KBM-7 (cell line): ENCODE measurements at regions not wholly inside any gene's neighbourhood (a gene's known extent, or its start where the extent isn't known, plus 50 kb on each side); places are given as distances from the start of the nearest gene placed in this dataset.
"Not testable (repeated sequence)": the region's sequence is repeated elsewhere in the genome, so short reads cannot be mapped to it uniquely, and the experiment has no call there.

Experiments
- DNase-seq: peaks from one replicate; pipeline ENCODE4 v3.0.0-alpha.2; 2015
- in situ Hi-C: fragments of 300-500 bp; cut with MboI; formaldehyde crosslinking; loops from 2 replicates; pipeline ENCODE4 v1.14.3; 2020; ENCODE audit warnings: low sequenced_read_pairs, low pct_unique_long_range_greater_than_20kb, mixed read lengths

- in situ Hi-C loops: not testable (repeated sequence)
Measured at GRCh38 chr16:88182967-88183881, 199.5 kb upstream of the ZNF469 start.

GRCh38 chr16:88184053-88184452, 198.7 kb upstream of the ZNF469 start:
- DNase-seq, in situ Hi-C loops: not testable (repeated sequence)

More at GRCh38 chr16:88182967-88183881, 199.5 kb upstream of the ZNF469 start:
- DNase-seq: not testable (repeated sequence)

- in situ Hi-C loops, DNase-seq: not testable (repeated sequence)
Measured at GRCh38 chr16:88184566-88185355, 198.0 kb upstream of the ZNF469 start.

- in situ Hi-C loops, DNase-seq: not testable (repeated sequence)
Measured at GRCh38 chr16:88185406-88185805, 197.4 kb upstream of the ZNF469 start.

GRCh38 chr16:88185976-88186888, 196.5 kb upstream of the ZNF469 start:
- in situ Hi-C loops, DNase-seq: not testable (repeated sequence)

- not testable (repeated sequence) for DNase-seq
Measured at GRCh38 chr16:88186889-88187870, 195.6 kb upstream of the ZNF469 start.

GRCh38 chr16:88188171-88188895, 194.4 kb upstream of the ZNF469 start:
- in situ Hi-C loops, DNase-seq: not testable (repeated sequence)

More at GRCh38 chr16:88186889-88187870, 195.6 kb upstream of the ZNF469 start:
- in situ Hi-C loops: not testable (repeated sequence)

GRCh38 chr16:88190592-88191095, 192.1 kb upstream of the ZNF469 start:
- DNase-seq, in situ Hi-C loops: not testable (repeated sequence)

GRCh38 chr16:88191168-88191567, 191.6 kb upstream of the ZNF469 start:
- in situ Hi-C loops, DNase-seq: not testable (repeated sequence)

- in situ Hi-C loops: no loop called here
- DNase-seq: no peak
Measured at GRCh38 chr16:88192601-88193000, 190.2 kb upstream of the ZNF469 start.

GRCh38 chr16:88193706-88194396, 188.9 kb upstream of the ZNF469 start:
- in situ Hi-C loops: not testable (repeated sequence)
- DNase-seq: peak; percentile 49

GRCh38 chr16:88194397-88195268, 188.1 kb upstream of the ZNF469 start:
- no peak for DNase-seq
- in situ Hi-C loops: no loop called here

- no peak for DNase-seq
- in situ Hi-C loops: no loop called here
Measured at GRCh38 chr16:88195269-88195705, 187.5 kb upstream of the ZNF469 start.

- in situ Hi-C loops: no loop called here
- no peak for DNase-seq
Measured at GRCh38 chr16:88195911-88196465, 186.8 kb upstream of the ZNF469 start.
